ENCODE measurements at regions not wholly inside any gene's neighbourhood (a gene's known extent, or its start where the extent isn't known, plus 50 kb on each side); places are given as distances from the start of the nearest gene placed in this dataset.

DNA sequence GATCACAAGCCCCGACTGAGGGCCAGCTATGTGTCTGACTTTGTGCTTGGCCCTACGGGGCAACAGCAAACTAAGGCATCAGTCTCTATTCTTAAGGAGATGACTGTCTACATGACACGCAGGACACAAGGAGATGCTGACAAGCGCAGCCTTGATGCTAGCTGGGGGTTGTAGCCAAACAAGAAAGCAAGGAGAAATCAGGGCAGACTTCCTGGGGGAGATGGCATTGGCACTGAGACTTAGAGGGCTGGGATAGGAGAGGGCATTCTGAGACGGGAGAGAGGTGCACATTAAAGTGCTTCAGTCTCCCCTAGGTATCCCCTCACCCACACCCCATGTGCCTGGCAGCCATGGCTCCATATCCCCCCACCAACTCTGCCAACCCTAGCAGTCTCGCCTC lies 210.8 kb upstream of the POU3F1 start:
- no peak for TF ChIP-seq EZH2 (IDR thresholded peaks at IDR 0.05; ENCODE audit: borderline replicate concordance, low read depth, low read length, severe bottlenecking)
- no peak for TF ChIP-seq POLR2A (IDR thresholded peaks at IDR 0.05; ENCODE audit: low read depth, low read length)
- TF ChIP-seq, protein P1, sequence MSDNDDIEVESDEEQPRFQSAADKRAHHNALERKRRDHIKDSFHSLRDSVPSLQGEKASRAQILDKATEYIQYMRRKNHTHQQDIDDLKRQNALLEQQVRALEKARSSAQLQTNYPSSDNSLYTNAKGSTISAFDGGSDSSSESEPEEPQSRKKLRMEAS (IDR thresholded peaks at IDR 0.05; ENCODE audit: insufficient read depth, insufficient read length) = no peak
- TF ChIP-seq GATA2 (IDR thresholded peaks at IDR 0.05; ENCODE audit: insufficient read depth, insufficient read length, low read depth, low read length) = no peak
- TF ChIP-seq, protein P2, sequence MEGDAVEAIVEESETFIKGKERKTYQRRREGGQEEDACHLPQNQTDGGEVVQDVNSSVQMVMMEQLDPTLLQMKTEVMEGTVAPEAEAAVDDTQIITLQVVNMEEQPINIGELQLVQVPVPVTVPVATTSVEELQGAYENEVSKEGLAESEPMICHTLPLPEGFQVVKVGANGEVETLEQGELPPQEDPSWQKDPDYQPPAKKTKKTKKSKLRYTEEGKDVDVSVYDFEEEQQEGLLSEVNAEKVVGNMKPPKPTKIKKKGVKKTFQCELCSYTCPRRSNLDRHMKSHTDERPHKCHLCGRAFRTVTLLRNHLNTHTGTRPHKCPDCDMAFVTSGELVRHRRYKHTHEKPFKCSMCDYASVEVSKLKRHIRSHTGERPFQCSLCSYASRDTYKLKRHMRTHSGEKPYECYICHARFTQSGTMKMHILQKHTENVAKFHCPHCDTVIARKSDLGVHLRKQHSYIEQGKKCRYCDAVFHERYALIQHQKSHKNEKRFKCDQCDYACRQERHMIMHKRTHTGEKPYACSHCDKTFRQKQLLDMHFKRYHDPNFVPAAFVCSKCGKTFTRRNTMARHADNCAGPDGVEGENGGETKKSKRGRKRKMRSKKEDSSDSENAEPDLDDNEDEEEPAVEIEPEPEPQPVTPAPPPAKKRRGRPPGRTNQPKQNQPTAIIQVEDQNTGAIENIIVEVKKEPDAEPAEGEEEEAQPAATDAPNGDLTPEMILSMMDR (IDR thresholded peaks at IDR 0.05; ENCODE audit: extremely low read depth in 1 of 2, insufficient read depth in 1 of 2, low read depth in 1 of 2, low read length in 2 of 2) = no peak
- no peak for TF ChIP-seq POLR2AphosphoS5 (IDR thresholded peaks at IDR 0.05; ENCODE audit: insufficient read depth, low read depth, low read length)
- no peak for TF ChIP-seq FOS (IDR thresholded peaks at IDR 0.05; ENCODE audit: borderline replicate concordance, insufficient read depth, low read length)
- no peak for TF ChIP-seq JUN (IDR thresholded peaks at IDR 0.05; ENCODE audit: borderline replicate concordance, insufficient read depth, insufficient read length, low read depth)
- no peak for FAIRE-seq
- Histone ChIP-seq H4K20me1 (replicated peaks; ENCODE audit: control insufficient read depth, extremely low read depth, insufficient read depth, low read length) (no peaks in the 10 kb centered on the region), H3K27ac (ENCODE audit: insufficient read depth, low read depth, low read length) (no peak overlapping the region), H3K9me1 (replicated peaks; ENCODE audit: control insufficient read depth, extremely low read depth, insufficient read depth, low read length) (no peaks in the 10 kb centered on the region), H3K4me1 (ENCODE audit: control insufficient read depth, extremely low read depth, insufficient read depth, low read length) (no peaks in the 10 kb centered on the region), H3K9me3 (replicated peaks; ENCODE audit: control insufficient read depth, insufficient read depth, low read length) (no peaks in the 10 kb centered on the region), H3K27me3 (ENCODE audit: control insufficient read depth in 2 of 2, insufficient read depth in 2 of 2, low read length in 2 of 2) (peaks cover 4 to 12% of the 10 kb centered on the region in 2 experiments), H3K9ac (replicated peaks; ENCODE audit: extremely low read depth, insufficient read depth, low read length) (no peak overlapping the region), H3K36me3 (ENCODE audit: control insufficient read depth in 2 of 2, extremely low read depth in 1 of 2, insufficient read depth in 2 of 2, low read length in 2 of 2) (no peaks in the 10 kb centered on the region), H3K4me3 (replicated peaks in 1 of 3; ENCODE audit: insufficient read depth in 1 of 3, low read depth in 1 of 3, low read length in 3 of 3) (no peak overlapping the region), H3K79me2 (ENCODE audit: control insufficient read depth, insufficient read depth, low read length) (no peaks in the 10 kb centered on the region), H2AFZ (ENCODE audit: low read depth, low read length) (no peak overlapping the region), H3K4me2 (ENCODE audit: insufficient read depth, low read length) (no peak overlapping the region)
- intact Hi-C loops (cut with micrococcal nuclease) = no loop called here
- dilution Hi-C loops (cut with MboI; ENCODE audit: extremely low pct_ligation_motif_present, low sequenced_read_pairs) = no loop called here
- BruUV-seq (replicated peaks) = no TSS peak
- ChIA-PET CTCF (interaction anchor here (1.0 kb wide), 1 partner anchor 29 kb away, joined by 3 read pairs; no protein-coding TSS in a partner anchor), POLR2A (no interaction called here)
- no peak for DNase-seq (ENCODE audit: low read depth, low spot score)
